Activated naive CD4-positive, alpha-beta T cell treated with anti-CD3 and anti-CD28 coated beads, Interleukin-2, amount 50 U/mL, for 24 hours (primary cell): ENCODE measurements at regions not wholly inside any gene's neighbourhood (a gene's known extent, or its start where the extent isn't known, plus 50 kb on each side); places are given as distances from the start of the nearest gene placed in this dataset.

Source experiments
- H3K27ac Mint-ChIP-seq: one replicate; pipeline ENCODE4 v1.8.0; 2021; ENCODE audit warnings: mild to moderate bottlenecking, mixed read lengths
- H3K27me3 Mint-ChIP-seq: one replicate; pipeline ENCODE4 v1.8.0; 2021; ENCODE audit warnings: mixed read lengths
- H3K36me3 Mint-ChIP-seq: one replicate; pipeline ENCODE4 v1.8.0; 2021; ENCODE audit warnings: mixed read lengths
- H3K4me1 Mint-ChIP-seq: one replicate; pipeline ENCODE4 v1.8.0; 2021; ENCODE audit warnings: mixed read lengths
- H3K4me3 Mint-ChIP-seq: one replicate; pipeline ENCODE4 v1.8.0; 2021; ENCODE audit warnings: mild to moderate bottlenecking, mixed read lengths
- H3K9me3 Mint-ChIP-seq: one replicate; pipeline ENCODE4 v1.8.0; 2021; ENCODE audit warnings: mixed read lengths

GRCh38 chr6:9957215-9957759, 457.6 kb downstream of the TFAP2A start:
- Mint-ChIP-seq H3K36me3 (no peaks in the 10 kb centered on the region), H3K9me3 (peaks cover 3% of the 10 kb centered on the region), H3K27me3 (no peaks in the 10 kb centered on the region), H3K27ac (no peak overlapping the region), H3K4me1 (no peaks in the 10 kb centered on the region), H3K4me3 (no peak overlapping the region)

GRCh38 chr6:9948678-9949077, 466.2 kb downstream of the TFAP2A start:
- Mint-ChIP-seq H3K9me3 (peaks cover 4% of the 10 kb centered on the region), H3K36me3 (no peaks in the 10 kb centered on the region), H3K4me1 (no peaks in the 10 kb centered on the region), H3K4me3 (no peak overlapping the region), H3K27me3 (no peaks in the 10 kb centered on the region), H3K27ac (no peak overlapping the region)

DNA sequence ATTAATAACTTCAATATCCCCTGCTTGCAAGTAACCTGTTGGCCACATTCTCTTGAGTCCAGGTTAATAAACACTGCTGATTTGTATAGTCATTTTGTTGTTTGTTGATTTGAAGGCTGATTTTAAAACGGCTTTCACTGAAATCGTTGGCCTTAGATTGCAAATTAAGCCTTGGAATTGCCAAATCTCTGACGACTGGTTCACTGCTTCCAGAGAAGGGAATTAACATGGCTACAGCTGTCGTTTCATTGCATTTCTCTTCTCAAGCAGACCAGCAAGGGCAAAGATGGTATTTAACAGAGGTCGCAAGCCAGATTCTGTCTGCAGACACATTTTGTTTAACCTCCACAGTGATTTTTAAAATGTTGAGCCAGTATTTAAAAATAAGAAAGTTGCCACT, 470.9 kb downstream of the TFAP2A start:
- no peaks in the 10 kb centered on the region for H3K27me3 Mint-ChIP-seq
- no peaks in the 10 kb centered on the region for H3K4me1 Mint-ChIP-seq
- no peak overlapping the region for H3K4me3 Mint-ChIP-seq
- no peaks in the 10 kb centered on the region for H3K36me3 Mint-ChIP-seq
- no peak overlapping the region for H3K27ac Mint-ChIP-seq
- peaks cover 5% of the 10 kb centered on the region for H3K9me3 Mint-ChIP-seq

DNA sequence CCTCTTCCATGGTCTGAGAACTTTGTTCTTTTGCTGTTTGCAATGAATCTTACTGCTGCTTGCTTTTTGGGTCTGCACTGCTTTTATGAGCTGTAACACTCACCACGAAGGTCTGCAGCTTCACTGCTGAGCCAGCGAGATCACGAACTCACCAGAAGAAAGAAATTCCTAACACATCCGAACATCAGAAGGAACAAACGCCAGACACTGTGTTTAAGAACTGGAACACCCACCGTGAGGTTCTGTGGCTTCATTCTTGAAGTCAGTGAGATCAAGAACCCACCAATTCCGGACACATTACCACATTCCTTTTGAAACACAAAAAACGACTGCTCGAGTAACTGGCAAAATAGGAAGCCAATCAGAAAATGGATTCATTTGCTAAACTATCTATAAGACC, 471.8 kb downstream of the TFAP2A start:
- Mint-ChIP-seq H3K36me3 (no peaks in the 10 kb centered on the region), H3K27me3 (no peaks in the 10 kb centered on the region), H3K4me3 (no peak overlapping the region), H3K27ac (no peak overlapping the region), H3K9me3 (peaks cover 5% of the 10 kb centered on the region), H3K4me1 (no peaks in the 10 kb centered on the region)

GRCh38 chr6:9942131-9942530, 472.7 kb downstream of the TFAP2A start:
- no peaks in the 10 kb centered on the region for H3K4me1 Mint-ChIP-seq
- no peaks in the 10 kb centered on the region for H3K27me3 Mint-ChIP-seq
- no peak overlapping the region for H3K27ac Mint-ChIP-seq
- no peak overlapping the region for H3K4me3 Mint-ChIP-seq
- H3K9me3 Mint-ChIP-seq = peaks cover 5% of the 10 kb centered on the region
- H3K36me3 Mint-ChIP-seq = no peaks in the 10 kb centered on the region

- Mint-ChIP-seq H3K27ac (no peak overlapping the region), H3K4me1 (no peaks in the 10 kb centered on the region), H3K27me3 (no peaks in the 10 kb centered on the region), H3K4me3 (no peak overlapping the region), H3K9me3 (peaks cover 5% of the 10 kb centered on the region), H3K36me3 (no peaks in the 10 kb centered on the region)
Observed at GRCh38 chr6:9938801-9939200, 476.1 kb downstream of the TFAP2A start.

DNA sequence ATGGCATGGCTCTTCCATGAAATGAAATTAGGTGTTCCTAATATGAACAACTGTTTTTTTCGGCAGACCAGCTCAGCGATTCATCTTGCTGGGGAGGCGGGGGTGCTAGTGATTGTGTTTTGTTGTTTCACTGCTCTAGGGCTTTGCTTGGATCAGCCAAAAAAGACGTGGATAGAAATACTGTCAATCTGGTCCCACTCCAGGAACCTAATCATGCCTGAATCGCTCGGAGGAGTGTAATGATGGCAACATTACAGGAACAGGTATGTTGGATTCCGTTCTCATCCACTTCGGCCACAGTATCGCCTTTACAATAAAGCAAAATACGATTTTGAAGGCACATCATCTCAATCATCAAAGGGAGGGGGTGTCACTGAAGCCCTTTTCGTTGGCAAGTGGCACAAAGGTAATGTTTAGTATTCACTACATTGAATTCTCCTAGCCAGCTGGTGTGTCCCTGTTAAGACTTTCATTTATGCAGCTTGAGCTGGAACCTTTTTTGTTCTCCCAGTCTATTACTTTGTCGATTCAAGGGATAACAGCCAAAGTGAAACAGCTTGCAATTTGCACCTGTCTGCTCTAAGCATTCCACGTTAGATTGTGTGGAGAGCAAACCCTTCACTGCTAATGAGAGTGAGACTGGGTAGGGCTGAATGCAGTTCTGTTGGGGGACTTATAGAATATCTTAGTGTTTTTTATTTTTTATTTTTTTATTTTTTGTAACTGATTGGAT, 477.7 kb downstream of the TFAP2A start:
- Mint-ChIP-seq H3K27ac (no peak overlapping the region), H3K9me3 (peaks cover 5% of the 10 kb centered on the region), H3K27me3 (peaks cover 1% of the 10 kb centered on the region), H3K4me3 (no peak overlapping the region), H3K36me3 (no peaks in the 10 kb centered on the region), H3K4me1 (no peaks in the 10 kb centered on the region)

DNA sequence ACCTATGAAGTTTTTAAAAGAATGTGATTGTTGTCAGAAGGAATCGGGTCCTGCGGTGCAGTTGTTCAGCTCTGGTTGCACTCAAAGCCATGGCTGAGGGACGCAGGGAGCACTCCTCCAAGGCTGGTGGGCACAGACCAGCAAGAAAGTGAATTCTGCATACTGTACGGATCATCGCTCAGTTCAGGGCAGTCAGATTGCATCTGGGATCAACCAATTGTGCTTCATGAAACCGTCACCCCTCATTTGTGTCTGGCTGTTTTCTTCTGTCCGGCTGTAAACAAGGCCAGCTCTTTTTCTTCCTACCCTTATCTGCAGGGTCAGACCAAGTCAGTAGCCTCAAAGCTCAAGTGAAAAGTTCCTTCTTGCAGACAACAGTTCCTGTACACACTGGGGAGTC, 478.3 kb downstream of the TFAP2A start:
- H3K4me3 Mint-ChIP-seq = no peak overlapping the region
- peaks cover 5% of the 10 kb centered on the region for H3K9me3 Mint-ChIP-seq
- H3K27me3 Mint-ChIP-seq = peaks cover 1% of the 10 kb centered on the region
- H3K36me3 Mint-ChIP-seq = no peaks in the 10 kb centered on the region
- no peak overlapping the region for H3K27ac Mint-ChIP-seq
- no peaks in the 10 kb centered on the region for H3K4me1 Mint-ChIP-seq

- Mint-ChIP-seq H3K4me1 (no peaks in the 10 kb centered on the region), H3K27ac (no peak overlapping the region), H3K9me3 (no peaks in the 10 kb centered on the region), H3K27me3 (peaks cover 1% of the 10 kb centered on the region), H3K36me3 (no peaks in the 10 kb centered on the region), H3K4me3 (no peak overlapping the region)
Observed at GRCh38 chr6:9933677-9934076, 481.2 kb downstream of the TFAP2A start.

DNA sequence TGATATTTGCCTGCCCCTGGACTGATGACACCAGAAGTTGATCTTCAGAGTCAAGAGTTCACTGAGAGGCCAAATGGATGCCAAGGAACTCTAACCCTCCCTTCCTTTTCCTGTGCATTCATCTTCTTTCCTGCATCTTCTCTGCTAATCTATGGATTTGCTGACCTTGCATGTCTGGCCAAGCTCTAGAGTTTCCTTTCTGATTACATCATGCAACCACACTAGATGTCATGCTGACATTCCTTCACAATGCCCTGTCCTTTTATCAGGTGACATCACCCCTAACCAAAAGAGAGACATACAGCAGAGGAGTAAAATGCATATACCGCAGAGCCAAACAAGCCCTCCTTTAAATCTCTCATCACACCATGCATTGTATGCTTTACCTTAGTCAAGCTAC, 487.6 kb downstream of the TFAP2A start:
- Mint-ChIP-seq H3K36me3 (no peaks in the 10 kb centered on the region), H3K27me3 (no peaks in the 10 kb centered on the region), H3K4me1 (no peaks in the 10 kb centered on the region), H3K9me3 (peaks cover 13% of the 10 kb centered on the region), H3K27ac (no peak overlapping the region), H3K4me3 (no peak overlapping the region)

- Mint-ChIP-seq H3K27ac (no peak overlapping the region), H3K9me3 (peaks cover 17% of the 10 kb centered on the region)
Observed at GRCh38 chr6:9924971-9925370, 489.9 kb downstream of the TFAP2A start.

GRCh38 chr6:9921366-9921765, 493.5 kb downstream of the TFAP2A start:
- no peaks in the 10 kb centered on the region for H3K4me1 Mint-ChIP-seq

More at GRCh38 chr6:9924971-9925370, 489.9 kb downstream of the TFAP2A start:
- Mint-ChIP-seq H3K36me3 (no peaks in the 10 kb centered on the region), H3K4me3 (no peak overlapping the region), H3K27me3 (no peaks in the 10 kb centered on the region), H3K4me1 (no peaks in the 10 kb centered on the region)

GRCh38 chr6:9914951-9915350, 499.9 kb downstream of the TFAP2A start:
- Mint-ChIP-seq H3K4me3 (no peak overlapping the region), H3K9me3 (peaks cover 6% of the 10 kb centered on the region), H3K36me3 (no peaks in the 10 kb centered on the region), H3K27ac (no peak overlapping the region), H3K27me3 (no peaks in the 10 kb centered on the region), H3K4me1 (no peaks in the 10 kb centered on the region)

More at GRCh38 chr6:9921366-9921765, 493.5 kb downstream of the TFAP2A start:
- Mint-ChIP-seq H3K27ac (no peak overlapping the region), H3K36me3 (no peaks in the 10 kb centered on the region), H3K4me3 (no peak overlapping the region), H3K9me3 (peaks cover 4% of the 10 kb centered on the region), H3K27me3 (no peaks in the 10 kb centered on the region)

GRCh38 chr6:9901376-9901775, 513.5 kb downstream of the TFAP2A start:
- Mint-ChIP-seq H3K4me1 (no peaks in the 10 kb centered on the region), H3K27ac (no peak overlapping the region), H3K36me3 (no peaks in the 10 kb centered on the region), H3K9me3 (no peaks in the 10 kb centered on the region), H3K4me3 (no peak overlapping the region), H3K27me3 (no peaks in the 10 kb centered on the region)

DNA sequence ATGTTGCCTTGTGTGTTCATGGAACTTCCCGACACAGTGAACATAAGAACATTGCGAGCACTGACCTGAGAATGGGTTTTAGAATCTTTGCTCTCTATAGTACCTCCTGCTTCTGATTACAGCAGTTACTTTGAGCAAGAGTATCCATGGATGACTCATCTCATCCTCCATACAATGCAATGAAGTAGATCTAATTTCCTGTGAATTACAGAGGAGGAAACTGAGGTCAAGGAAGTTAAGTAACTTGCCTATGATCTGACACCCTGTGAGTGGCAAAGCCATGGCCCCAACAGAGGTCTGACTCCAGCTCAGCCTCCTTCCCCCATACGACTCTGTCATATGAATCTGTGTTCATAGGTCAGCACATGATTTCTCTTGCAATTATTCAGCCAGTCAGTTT, 518.1 kb downstream of the TFAP2A start:
- H3K27me3 Mint-ChIP-seq = no peaks in the 10 kb centered on the region
- no peak overlapping the region for H3K27ac Mint-ChIP-seq
- H3K9me3 Mint-ChIP-seq = peaks cover 1% of the 10 kb centered on the region
- no peak overlapping the region for H3K4me3 Mint-ChIP-seq
- no peaks in the 10 kb centered on the region for H3K4me1 Mint-ChIP-seq
- no peaks in the 10 kb centered on the region for H3K36me3 Mint-ChIP-seq

- no peaks in the 10 kb centered on the region for H3K36me3 Mint-ChIP-seq
- no peaks in the 10 kb centered on the region for H3K27me3 Mint-ChIP-seq
- peaks cover 3% of the 10 kb centered on the region for H3K9me3 Mint-ChIP-seq
- H3K4me1 Mint-ChIP-seq = no peaks in the 10 kb centered on the region
- H3K27ac Mint-ChIP-seq = no peak overlapping the region
- H3K4me3 Mint-ChIP-seq = no peak overlapping the region
Observed at GRCh38 chr6:9890893-9891292, 524.0 kb downstream of the TFAP2A start.

- Mint-ChIP-seq H3K4me3 (no peak overlapping the region), H3K36me3 (no peaks in the 10 kb centered on the region), H3K4me1 (no peaks in the 10 kb centered on the region), H3K27me3 (no peaks in the 10 kb centered on the region), H3K9me3 (peaks cover 3% of the 10 kb centered on the region), H3K27ac (no peak overlapping the region)
Observed at GRCh38 chr6:9890469-9890868, 524.4 kb downstream of the TFAP2A start.
